ENCODE measurements at regions not wholly inside any gene's neighbourhood (a gene's known extent, or its start where the extent isn't known, plus 50 kb on each side); places are given as distances from the start of the nearest gene placed in this dataset.

- Histone ChIP-seq H3K27ac (ENCODE audit: insufficient read depth, low read length) (no peak overlapping the region), H3K56ac (ENCODE audit: extremely low read depth, insufficient read depth, low read length) (no peak overlapping the region), H2AK9ac (replicated peaks; ENCODE audit: low read depth, low read length, poor library complexity) (no peak overlapping the region), H3K9me3 (ENCODE audit: control insufficient read depth, insufficient read depth, low read length) (no peaks in the 10 kb centered on the region), H2BK5ac (ENCODE audit: low read depth, low read length, poor library complexity, severe bottlenecking) (no peak overlapping the region), H3K18ac (ENCODE audit: low read depth, low read length) (no peak overlapping the region), H3K4me1 (ENCODE audit: control insufficient read depth, insufficient read depth, low read length) (no peaks in the 10 kb centered on the region), H2AFZ (replicated peaks; ENCODE audit: low read length, poor library complexity) (no peak overlapping the region), H3K14ac (replicated peaks; ENCODE audit: low read depth, low read length) (no peak overlapping the region), H2BK15ac (ENCODE audit: low read depth, low read length) (no peak overlapping the region), H2BK120ac (ENCODE audit: low read depth, low read length) (no peak overlapping the region), H2BK20ac (ENCODE audit: low read depth, low read length) (no peak overlapping the region), H3K9me1 (ENCODE audit: insufficient read depth, low read length) (no peaks in the 10 kb centered on the region), H3K4me3 (ENCODE audit: insufficient read depth, low read depth, low read length) (no peak overlapping the region), H3K4me2 (ENCODE audit: low read depth, low read length) (no peak overlapping the region), H3K27me3 (ENCODE audit: control insufficient read depth, insufficient read depth, low read length) (no peaks in the 10 kb centered on the region), H3K9ac (ENCODE audit: low read depth, low read length) (no peak overlapping the region), H4K91ac (ENCODE audit: insufficient read depth, low read depth, low read length) (no peak overlapping the region), H3K23ac (ENCODE audit: low read depth, low read length) (no peak overlapping the region), H3K79me1 (ENCODE audit: low read depth in 1 of 2, low read length in 2 of 2) (no peaks in the 10 kb centered on the region), H4K8ac (ENCODE audit: low read depth in 2 of 2, low read length in 2 of 2) (no peak overlapping the region), H3K4ac (ENCODE audit: low read depth, low read length) (no peak overlapping the region), H4K20me1 (ENCODE audit: insufficient read depth, low read length) (no peaks in the 10 kb centered on the region), H3K36me3 (ENCODE audit: control insufficient read depth, insufficient read depth, low read length) (no peaks in the 10 kb centered on the region), H2AK5ac (ENCODE audit: low read depth, low read length) (no peak overlapping the region), H4K5ac (ENCODE audit: low read depth, low read length) (no peak overlapping the region)
- dilution Hi-C loops (cut with HindIII; ENCODE audit: low sequenced_read_pairs, unreplicated experiment) (no loop called here), intact Hi-C loops (cut with micrococcal nuclease) (no loop called here), in situ Hi-C loops (cut with MboI; ENCODE audit: low sequenced_read_pairs) (no loop called here)
- WGBS, 2 experiments (ENCODE audit: extremely low coverage in 2 of 2, insufficient read length in 1 of 2) = no CpG with 5 or more reads among the region's 4 CpGs
- no TSS peak for BruUV-seq (replicated peaks)
- ChIA-PET POLR2A (ENCODE audit: unreplicated experiment) (no interaction called here), CTCF (interaction anchor here (0.8 kb wide), 1 partner anchor 12 kb away, joined by 3 read pairs; no protein-coding TSS in a partner anchor)
- no peak for ATAC-seq (ENCODE audit: low read depth)
- no peak for DNase-seq
- TF ChIP-seq USF2 (IDR thresholded peaks at IDR 0.05; ENCODE audit: low read depth, low read length) = no peak
- TF ChIP-seq RFX5 (IDR thresholded peaks at IDR 0.05; ENCODE audit: low read depth, low read length) = no peak
- TF ChIP-seq RAD21 (IDR thresholded peaks at IDR 0.05; ENCODE audit: low read length) = no peak
- no peak for TF ChIP-seq MAZ (IDR thresholded peaks at IDR 0.05; ENCODE audit: borderline replicate concordance, low read depth, low read length)
- TF ChIP-seq CEBPB (IDR thresholded peaks at IDR 0.05; ENCODE audit: low read depth, low read length) = no peak
- TF ChIP-seq MAFK (IDR thresholded peaks at IDR 0.05; ENCODE audit: low read depth, low read length) = no peak
- TF ChIP-seq CTCF (conservative IDR thresholded peaks at IDR 0.05; ENCODE audit: low read depth, low read length) = no peak
- no peak for TF ChIP-seq BHLHE40 (IDR thresholded peaks at IDR 0.05; ENCODE audit: low read depth, low read length)
- TF ChIP-seq FOS (IDR thresholded peaks at IDR 0.05; ENCODE audit: low read depth, low read length) = no peak
- TF ChIP-seq NFE2L2 (IDR thresholded peaks at IDR 0.05; ENCODE audit: low read depth, low read length) = no peak
- TF ChIP-seq ELK1 (IDR thresholded peaks at IDR 0.05; ENCODE audit: borderline replicate concordance, low read depth, low read length) = no peak
- no peak for TF ChIP-seq POLR2A (IDR thresholded peaks at IDR 0.05; ENCODE audit: low read depth, low read length)
- TF ChIP-seq CHD1 (IDR thresholded peaks at IDR 0.05; ENCODE audit: low read depth, low read length) = no peak
- TF ChIP-seq SMC3 (IDR thresholded peaks at IDR 0.05; ENCODE audit: low read depth, low read length) = no peak
- no peak for TF ChIP-seq MXI1 (IDR thresholded peaks at IDR 0.05; ENCODE audit: borderline replicate concordance, low read depth, low read length)
- no peak for TF ChIP-seq RCOR1 (IDR thresholded peaks at IDR 0.05; ENCODE audit: insufficient replicate concordance, low read length)
These were observed 161.4 kb upstream of the NANOGP8 start for GRCh38 chr15:35246451-35246850.
